Brain microvascular endothelial cell (primary cell): ENCODE measurements at regions not wholly inside any gene's neighbourhood (a gene's known extent, or its start where the extent isn't known, plus 50 kb on each side); places are given as distances from the start of the nearest gene placed in this dataset.

Experiments used
- DNase-seq: peaks from one replicate; pipeline ENCODE4 v3.0.0-alpha.2; 2020
- H3K27ac ChIP-seq: fragments of 250-450 bp; sonication (Bioruptor Pico); 2 replicates; pipeline ENCODE4 v1.5.1; 2020; ENCODE audit warnings: mild to moderate bottlenecking, moderate library complexity
- H3K27me3 ChIP-seq: fragments of 250-450 bp; sonication (Bioruptor Pico); replicated peaks from 2 replicates; pipeline ENCODE4 v1.5.1; 2020; ENCODE audit warnings: mild to moderate bottlenecking
- H3K36me3 ChIP-seq: fragments of 250-450 bp; sonication (Bioruptor Pico); replicated peaks from 2 replicates; pipeline ENCODE4 v1.5.1; 2020; ENCODE audit warnings: mild to moderate bottlenecking
- H3K4me3 ChIP-seq: 2 replicates; pipeline ENCODE4 v1.5.1; 2011; ENCODE audit warnings: low read depth, mild to moderate bottlenecking, control low read depth, low read length, moderate library complexity
- in situ Hi-C: cut with HindIII; loops from 2 replicates; pipeline ENCODE4 v1.10.0; 2017; ENCODE audit warnings: low sequenced_read_pairs, low pct_ligation_motif_present
- TF ChIP-seq, protein P1 (sequence below): IDR thresholded peaks from 2 replicates; pipeline ENCODE4 v1.5.1; 2011; ENCODE audit warnings: low read depth, mild to moderate bottlenecking, moderate library complexity, low read length, control low read depth, inconsistent platforms; ENCODE audit errors: missing control alignments

DNA sequence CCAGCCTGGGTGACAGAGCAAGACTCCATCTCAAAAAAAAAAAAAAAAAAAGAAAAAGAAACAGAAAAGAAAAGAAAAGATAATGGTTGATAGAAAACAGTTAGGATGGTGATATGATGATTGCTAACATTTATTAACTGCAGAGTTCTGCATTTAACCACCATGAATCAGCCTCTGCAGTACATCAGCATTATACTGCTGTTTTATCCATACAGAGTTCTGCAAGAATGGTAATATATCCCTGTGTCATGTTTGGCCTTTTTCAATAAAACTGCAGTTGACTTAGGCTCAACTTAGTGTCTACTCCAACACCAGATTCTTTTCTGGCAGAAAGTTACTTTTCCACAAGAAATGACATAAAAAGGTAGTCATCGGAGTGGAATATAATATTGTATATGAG is 62.6 kb downstream of the DUSP6 start:
- Histone ChIP-seq H3K36me3 (no peaks in the 10 kb centered on the region), H3K4me3 (no peak overlapping the region), H3K27me3 (no peaks in the 10 kb centered on the region), H3K27ac (no peak overlapping the region)
- no peak for DNase-seq
- TF ChIP-seq, protein P1, sequence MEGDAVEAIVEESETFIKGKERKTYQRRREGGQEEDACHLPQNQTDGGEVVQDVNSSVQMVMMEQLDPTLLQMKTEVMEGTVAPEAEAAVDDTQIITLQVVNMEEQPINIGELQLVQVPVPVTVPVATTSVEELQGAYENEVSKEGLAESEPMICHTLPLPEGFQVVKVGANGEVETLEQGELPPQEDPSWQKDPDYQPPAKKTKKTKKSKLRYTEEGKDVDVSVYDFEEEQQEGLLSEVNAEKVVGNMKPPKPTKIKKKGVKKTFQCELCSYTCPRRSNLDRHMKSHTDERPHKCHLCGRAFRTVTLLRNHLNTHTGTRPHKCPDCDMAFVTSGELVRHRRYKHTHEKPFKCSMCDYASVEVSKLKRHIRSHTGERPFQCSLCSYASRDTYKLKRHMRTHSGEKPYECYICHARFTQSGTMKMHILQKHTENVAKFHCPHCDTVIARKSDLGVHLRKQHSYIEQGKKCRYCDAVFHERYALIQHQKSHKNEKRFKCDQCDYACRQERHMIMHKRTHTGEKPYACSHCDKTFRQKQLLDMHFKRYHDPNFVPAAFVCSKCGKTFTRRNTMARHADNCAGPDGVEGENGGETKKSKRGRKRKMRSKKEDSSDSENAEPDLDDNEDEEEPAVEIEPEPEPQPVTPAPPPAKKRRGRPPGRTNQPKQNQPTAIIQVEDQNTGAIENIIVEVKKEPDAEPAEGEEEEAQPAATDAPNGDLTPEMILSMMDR: no peak
- in situ Hi-C loops: no loop called here

DNA sequence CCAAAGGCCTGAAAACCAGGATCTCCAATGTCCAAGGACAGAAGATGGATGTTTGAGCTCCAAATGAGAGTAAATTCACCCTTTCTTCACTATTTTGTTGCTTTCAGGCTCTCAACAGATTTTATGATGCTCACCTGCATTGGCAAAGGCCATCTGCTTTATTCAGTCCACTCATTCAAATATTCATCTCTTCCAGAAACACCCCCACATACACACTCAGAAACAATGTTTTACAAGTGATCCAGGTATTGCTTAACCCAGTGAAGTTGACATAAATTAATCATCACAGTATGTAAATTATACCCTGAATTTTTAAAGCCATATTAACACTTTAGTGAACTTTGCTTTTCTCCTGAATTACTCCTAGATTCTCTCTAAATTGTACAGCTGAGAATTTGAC is 63.3 kb downstream of the DUSP6 start:
- DNase-seq: no peak
- no peak overlapping the region for H3K4me3 ChIP-seq
- no peaks in the 10 kb centered on the region for H3K27me3 ChIP-seq
- H3K27ac ChIP-seq: no peak overlapping the region
- in situ Hi-C loops: no loop called here
- TF ChIP-seq, protein P1: no peak
- no peaks in the 10 kb centered on the region for H3K36me3 ChIP-seq

DNA sequence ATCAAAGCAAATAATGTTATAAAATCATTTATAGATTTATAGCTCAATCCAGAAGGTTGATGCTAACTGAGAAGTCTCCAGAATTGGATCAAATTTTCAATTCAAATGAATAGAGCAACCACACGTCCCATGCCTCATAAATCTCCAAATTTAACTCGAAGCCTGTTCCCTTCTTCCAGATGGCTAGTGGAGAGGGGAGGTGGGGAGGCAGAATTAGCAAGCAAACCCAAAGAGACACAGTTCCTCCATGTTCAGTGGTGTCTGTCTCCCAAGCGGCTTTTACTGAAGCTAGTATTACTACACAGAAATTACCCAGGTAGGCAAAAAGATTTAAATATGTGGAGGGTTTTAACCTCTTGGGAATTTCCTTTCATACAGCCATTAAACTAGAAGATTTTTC is 65.8 kb downstream of the DUSP6 start:
- TF ChIP-seq, protein P1: no peak
- no peak for DNase-seq
- no peaks in the 10 kb centered on the region for H3K27me3 ChIP-seq
- H3K36me3 ChIP-seq: no peaks in the 10 kb centered on the region
- in situ Hi-C loops: no loop called here
- no peak overlapping the region for H3K4me3 ChIP-seq
- no peak overlapping the region for H3K27ac ChIP-seq

DNA sequence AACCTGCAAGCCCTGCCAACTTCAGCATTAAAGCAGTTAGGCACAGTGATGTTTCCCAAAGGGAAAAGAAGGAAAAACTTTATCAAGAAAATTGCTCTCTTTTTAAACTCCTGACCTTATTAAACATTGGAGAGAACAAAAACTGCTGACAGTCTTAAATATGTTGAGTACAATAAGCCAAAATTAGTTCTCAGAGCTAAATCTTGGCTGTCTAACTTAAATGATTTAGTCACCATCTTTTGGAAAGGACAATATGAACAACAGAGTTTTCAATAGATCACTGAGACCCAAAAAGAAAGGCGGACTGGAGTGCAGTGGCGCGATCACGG is 70.8 kb downstream of the DUSP6 start:
- TF ChIP-seq, protein P1: no peak
- no peaks in the 10 kb centered on the region for H3K27me3 ChIP-seq
- no peak overlapping the region for H3K27ac ChIP-seq
- DNase-seq: no peak
- in situ Hi-C loops: no loop called here
- no peak overlapping the region for H3K4me3 ChIP-seq
- H3K36me3 ChIP-seq: no peaks in the 10 kb centered on the region

DNA sequence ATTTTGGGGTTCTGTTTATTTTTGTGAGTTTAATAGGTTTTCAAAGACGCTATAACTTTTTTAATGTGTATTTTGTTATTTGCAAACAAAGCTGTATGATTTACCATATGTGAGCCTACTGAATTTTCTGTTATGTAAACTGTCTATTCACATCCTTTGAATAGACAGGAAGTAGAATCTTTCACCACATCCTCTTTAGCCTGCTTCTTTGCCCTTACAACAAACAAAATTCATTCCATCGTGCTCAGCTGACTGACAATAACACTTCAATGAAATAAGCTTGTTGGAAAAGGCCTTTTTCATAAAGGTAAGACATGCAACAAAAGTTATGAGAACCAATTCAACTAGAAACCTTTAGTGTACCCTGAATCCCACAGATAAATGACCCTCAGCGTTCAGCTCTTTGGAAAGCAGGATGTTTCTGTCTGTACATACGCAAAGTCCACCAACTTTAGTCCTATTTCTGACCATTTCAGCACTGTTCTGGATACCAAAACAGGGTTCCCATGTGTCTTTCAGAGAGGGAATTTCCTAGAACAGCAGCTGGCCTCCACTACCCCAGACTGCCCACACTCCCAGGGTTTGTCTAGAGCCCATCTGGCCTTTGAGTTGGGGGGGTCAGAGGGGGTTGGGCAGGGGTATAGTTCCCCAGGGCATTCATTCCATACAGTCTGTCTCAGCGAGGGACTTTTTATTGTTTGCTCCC is 71.3 kb downstream of the DUSP6 start:
- Histone ChIP-seq H3K4me3 (no peak overlapping the region), H3K27ac (no peak overlapping the region), H3K36me3 (no peaks in the 10 kb centered on the region), H3K27me3 (no peaks in the 10 kb centered on the region)
- TF ChIP-seq, protein P1: no peak
- in situ Hi-C loops: no loop called here
- no peak for DNase-seq

DNA sequence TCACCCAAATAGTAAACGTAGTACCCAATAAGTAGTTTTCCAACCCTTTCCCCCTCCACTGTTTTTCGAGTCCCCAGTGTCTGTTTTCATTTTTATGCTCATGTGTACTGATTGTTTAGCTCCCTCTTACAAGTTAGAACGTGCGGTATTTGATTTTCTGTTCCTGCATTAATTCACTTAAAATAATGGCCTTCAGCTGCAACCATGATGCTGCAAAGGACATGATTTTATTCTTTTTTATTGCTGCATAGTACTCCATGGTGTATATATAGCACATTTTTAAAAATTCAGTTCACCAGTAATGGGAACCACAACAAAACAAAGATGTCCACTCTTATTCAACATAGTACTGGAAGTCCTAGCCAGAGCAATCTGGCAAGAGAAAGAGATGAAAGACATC is 72.8 kb downstream of the DUSP6 start:
- Histone ChIP-seq H3K36me3 (no peaks in the 10 kb centered on the region), H3K27me3 (no peaks in the 10 kb centered on the region), H3K27ac (no peak overlapping the region), H3K4me3 (no peak overlapping the region)
- no peak for DNase-seq
- in situ Hi-C loops: no loop called here
- TF ChIP-seq, protein P1: no peak
